ENCODE measurements at regions not wholly inside any gene's neighbourhood (a gene's known extent, or its start where the extent isn't known, plus 50 kb on each side); places are given as distances from the start of the nearest gene placed in this dataset.

GRCh38 chr3:127107002-127107401, 85.9 kb upstream of the PRR23E start:
- TF ChIP-seq, protein P1, sequence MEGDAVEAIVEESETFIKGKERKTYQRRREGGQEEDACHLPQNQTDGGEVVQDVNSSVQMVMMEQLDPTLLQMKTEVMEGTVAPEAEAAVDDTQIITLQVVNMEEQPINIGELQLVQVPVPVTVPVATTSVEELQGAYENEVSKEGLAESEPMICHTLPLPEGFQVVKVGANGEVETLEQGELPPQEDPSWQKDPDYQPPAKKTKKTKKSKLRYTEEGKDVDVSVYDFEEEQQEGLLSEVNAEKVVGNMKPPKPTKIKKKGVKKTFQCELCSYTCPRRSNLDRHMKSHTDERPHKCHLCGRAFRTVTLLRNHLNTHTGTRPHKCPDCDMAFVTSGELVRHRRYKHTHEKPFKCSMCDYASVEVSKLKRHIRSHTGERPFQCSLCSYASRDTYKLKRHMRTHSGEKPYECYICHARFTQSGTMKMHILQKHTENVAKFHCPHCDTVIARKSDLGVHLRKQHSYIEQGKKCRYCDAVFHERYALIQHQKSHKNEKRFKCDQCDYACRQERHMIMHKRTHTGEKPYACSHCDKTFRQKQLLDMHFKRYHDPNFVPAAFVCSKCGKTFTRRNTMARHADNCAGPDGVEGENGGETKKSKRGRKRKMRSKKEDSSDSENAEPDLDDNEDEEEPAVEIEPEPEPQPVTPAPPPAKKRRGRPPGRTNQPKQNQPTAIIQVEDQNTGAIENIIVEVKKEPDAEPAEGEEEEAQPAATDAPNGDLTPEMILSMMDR (IDR thresholded peaks at IDR 0.05): no peak
- TF ChIP-seq EZH2 (IDR thresholded peaks at IDR 0.05) (no peak), EZH2phosphoT487 (IDR thresholded peaks at IDR 0.05) (no peak)
